Astrocyte (in vitro differentiated cells and primary cell): ENCODE measurements at regions not wholly inside any gene's neighbourhood (a gene's known extent, or its start where the extent isn't known, plus 50 kb on each side); places are given as distances from the start of the nearest gene placed in this dataset.

Experiments used
- CTCF ChIP-seq: IDR thresholded peaks from 2 replicates; pipeline ENCODE4 v1.5.1; 2011; ENCODE audit warnings: low read depth, mild to moderate bottlenecking, inconsistent platforms, low read length, moderate library complexity; ENCODE audit not compliant: insufficient read depth
- EZH2 ChIP-seq: IDR thresholded peaks from 2 replicates; pipeline ENCODE4 v1.6.1; 2012; ENCODE audit warnings: mild to moderate bottlenecking, low read length, inconsistent platforms; ENCODE audit not compliant: insufficient read depth

- TF ChIP-seq CTCF (no peak), EZH2 (no peak)
Measured at GRCh38 chr18:7459851-7460770, 107.0 kb upstream of the PTPRM start.
